ENCODE measurements at regions not wholly inside any gene's neighbourhood (a gene's known extent, or its start where the extent isn't known, plus 50 kb on each side); places are given as distances from the start of the nearest gene placed in this dataset.

- TF ChIP-seq, protein P1, sequence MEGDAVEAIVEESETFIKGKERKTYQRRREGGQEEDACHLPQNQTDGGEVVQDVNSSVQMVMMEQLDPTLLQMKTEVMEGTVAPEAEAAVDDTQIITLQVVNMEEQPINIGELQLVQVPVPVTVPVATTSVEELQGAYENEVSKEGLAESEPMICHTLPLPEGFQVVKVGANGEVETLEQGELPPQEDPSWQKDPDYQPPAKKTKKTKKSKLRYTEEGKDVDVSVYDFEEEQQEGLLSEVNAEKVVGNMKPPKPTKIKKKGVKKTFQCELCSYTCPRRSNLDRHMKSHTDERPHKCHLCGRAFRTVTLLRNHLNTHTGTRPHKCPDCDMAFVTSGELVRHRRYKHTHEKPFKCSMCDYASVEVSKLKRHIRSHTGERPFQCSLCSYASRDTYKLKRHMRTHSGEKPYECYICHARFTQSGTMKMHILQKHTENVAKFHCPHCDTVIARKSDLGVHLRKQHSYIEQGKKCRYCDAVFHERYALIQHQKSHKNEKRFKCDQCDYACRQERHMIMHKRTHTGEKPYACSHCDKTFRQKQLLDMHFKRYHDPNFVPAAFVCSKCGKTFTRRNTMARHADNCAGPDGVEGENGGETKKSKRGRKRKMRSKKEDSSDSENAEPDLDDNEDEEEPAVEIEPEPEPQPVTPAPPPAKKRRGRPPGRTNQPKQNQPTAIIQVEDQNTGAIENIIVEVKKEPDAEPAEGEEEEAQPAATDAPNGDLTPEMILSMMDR (IDR thresholded peaks at IDR 0.05; ENCODE audit: insufficient read depth, low read length): no peak
- DNase-seq (ENCODE audit: low read depth): no peak
These were observed 152.7 kb downstream of the URB2 start for GRCh38 chr1:229778794-229779193.

GRCh38 chr1:229781453-229781852, 155.4 kb downstream of the URB2 start:
- H3K4me3 ChIP-seq (ENCODE audit: low read depth, low read length): no peak overlapping the region
- DNase-seq (ENCODE audit: low read depth): no peak
- TF ChIP-seq, protein P1 (IDR thresholded peaks at IDR 0.05; ENCODE audit: insufficient read depth, low read length): no peak

More at GRCh38 chr1:229778794-229779193, 152.7 kb downstream of the URB2 start:
- no peak overlapping the region for H3K4me3 ChIP-seq (ENCODE audit: low read depth, low read length)

- TF ChIP-seq, protein P1 (IDR thresholded peaks at IDR 0.05; ENCODE audit: insufficient read depth, low read length): no peak
- no peak overlapping the region for H3K4me3 ChIP-seq (ENCODE audit: low read depth, low read length)
- no peak for DNase-seq (ENCODE audit: low read depth)
These were observed 156.4 kb downstream of the URB2 start for GRCh38 chr1:229782469-229782868.

- TF ChIP-seq, protein P1 (IDR thresholded peaks at IDR 0.05; ENCODE audit: insufficient read depth, low read length): no peak
- H3K4me3 ChIP-seq (ENCODE audit: low read depth, low read length): no peak overlapping the region
- no peak for DNase-seq (ENCODE audit: low read depth)
These were observed 158.8 kb downstream of the URB2 start for GRCh38 chr1:229784834-229785233.

GRCh38 chr1:229786974-229787610, 161.0 kb downstream of the URB2 start:
- peak; percentile 34 for DNase-seq (ENCODE audit: low read depth)
- TF ChIP-seq, protein P1 (IDR thresholded peaks at IDR 0.05; ENCODE audit: insufficient read depth, low read length): no peak
- no peak overlapping the region for H3K4me3 ChIP-seq (ENCODE audit: low read depth, low read length)

- TF ChIP-seq, protein P1 (IDR thresholded peaks at IDR 0.05; ENCODE audit: insufficient read depth, low read length): no peak
These were observed 162.0 kb downstream of the URB2 start for GRCh38 chr1:229788004-229788403.

More at GRCh38 chr1:229788004-229788403, 162.0 kb downstream of the URB2 start:
- H3K4me3 ChIP-seq (ENCODE audit: low read depth, low read length): no peak overlapping the region
- no peak for DNase-seq (ENCODE audit: low read depth)
